Neural crest cell (in vitro differentiated cells): ENCODE measurements at regions not wholly inside any gene's neighbourhood (a gene's known extent, or its start where the extent isn't known, plus 50 kb on each side); places are given as distances from the start of the nearest gene placed in this dataset.

ENCODE experiments used
- DNase-seq: peaks from one replicate; pipeline ENCODE4 v3.0.0; 2021; ENCODE audit warnings: low read depth, mixed read lengths, low spot score
- H3K27ac Mint-ChIP-seq: one replicate; pipeline ENCODE4 v1.8.0; 2021; ENCODE audit warnings: mild to moderate bottlenecking, mixed read lengths; ENCODE audit not compliant: unreplicated experiment
- H3K27me3 Mint-ChIP-seq: 2 replicates; pipeline ENCODE4 v1.8.0; 2021; ENCODE audit warnings: low read depth, mild to moderate bottlenecking, mixed read lengths
- H3K36me3 Mint-ChIP-seq: 2 replicates; pipeline ENCODE4 v1.8.0; 2021; ENCODE audit warnings: low read depth, mild to moderate bottlenecking, mixed read lengths
- H3K4me1 Mint-ChIP-seq: 2 replicates; pipeline ENCODE4 v1.8.0; 2021; ENCODE audit warnings: mixed read lengths
- H3K4me3 Mint-ChIP-seq: one replicate; pipeline ENCODE4 v1.8.0; 2021; ENCODE audit warnings: mild to moderate bottlenecking, mixed read lengths
- H3K9me3 Mint-ChIP-seq: 2 replicates; pipeline ENCODE4 v1.8.0; 2021; ENCODE audit warnings: mixed read lengths
- CTCF ChIP-seq: fragments of 200-600 bp; sonication (generic); conservative IDR thresholded peaks from 2 replicates; pipeline ENCODE4 v1.5.0; 2021; ENCODE audit warnings: antibody characterized with exemption, mild to moderate bottlenecking

GRCh38 chr12:46960681-46961080 lies 118.7 kb upstream of the PCED1B start:
- Mint-ChIP-seq H3K27me3 (no peaks in the 10 kb centered on the region), H3K36me3 (no peaks in the 10 kb centered on the region), H3K4me1 (peaks cover 4% of the 10 kb centered on the region), H3K9me3 (no peaks in the 10 kb centered on the region), H3K27ac (no peak overlapping the region), H3K4me3 (no peak overlapping the region)
- no peak for TF ChIP-seq CTCF
- DNase-seq: no peak

GRCh38 chr12:46963191-46963590 lies 116.2 kb upstream of the PCED1B start:
- no peak for DNase-seq
- no peak overlapping the region for H3K4me3 Mint-ChIP-seq
- no peaks in the 10 kb centered on the region for H3K9me3 Mint-ChIP-seq
- H3K4me1 Mint-ChIP-seq: no peaks in the 10 kb centered on the region
- no peaks in the 10 kb centered on the region for H3K36me3 Mint-ChIP-seq
- TF ChIP-seq CTCF: no peak
- H3K27ac Mint-ChIP-seq: no peak overlapping the region
- H3K27me3 Mint-ChIP-seq: no peaks in the 10 kb centered on the region

GRCh38 chr12:46963977-46964971 lies 115.1 kb upstream of the PCED1B start:
- Mint-ChIP-seq H3K4me3 (no peak overlapping the region), H3K27me3 (no peaks in the 10 kb centered on the region)
- DNase-seq: no peak

GRCh38 chr12:46965137-46965536 lies 114.3 kb upstream of the PCED1B start:
- Mint-ChIP-seq H3K36me3 (no peaks in the 10 kb centered on the region), H3K9me3 (no peaks in the 10 kb centered on the region), H3K27ac (no peak overlapping the region), H3K4me3 (no peak overlapping the region), H3K4me1 (no peaks in the 10 kb centered on the region), H3K27me3 (no peaks in the 10 kb centered on the region)
- no peak for TF ChIP-seq CTCF
- no peak for DNase-seq

More at GRCh38 chr12:46963977-46964971, 115.1 kb upstream of the PCED1B start:
- H3K9me3 Mint-ChIP-seq: no peaks in the 10 kb centered on the region
- no peaks in the 10 kb centered on the region for H3K4me1 Mint-ChIP-seq
- TF ChIP-seq CTCF: no peak
- no peak overlapping the region for H3K27ac Mint-ChIP-seq
- no peaks in the 10 kb centered on the region for H3K36me3 Mint-ChIP-seq

- Mint-ChIP-seq H3K27me3 (no peaks in the 10 kb centered on the region), H3K9me3 (no peaks in the 10 kb centered on the region), H3K4me3 (no peak overlapping the region), H3K27ac (no peak overlapping the region), H3K4me1 (no peaks in the 10 kb centered on the region), H3K36me3 (no peaks in the 10 kb centered on the region)
- DNase-seq: no peak
- TF ChIP-seq CTCF: no peak
Measured at GRCh38 chr12:46965880-46966279, 113.5 kb upstream of the PCED1B start.
